Colonic mucosa (tissue), 4 donors: ENCODE measurements at regions not wholly inside any gene's neighbourhood (a gene's known extent, or its start where the extent isn't known, plus 50 kb on each side); places are given as distances from the start of the nearest gene placed in this dataset.

Experiments used
- DNase-seq: peaks from one replicate; pipeline ENCODE4 v3.0.0-alpha.2; 2020
- H3K27ac ChIP-seq: fragments of 200-600 bp; one replicate; pipeline ENCODE4 v1.8.0; 2021
- H3K27me3 ChIP-seq: fragments of 200-600 bp; one replicate; pipeline ENCODE4 v1.8.0; 2021
- H3K36me3 ChIP-seq: fragments of 200-600 bp; one replicate; pipeline ENCODE4 v1.8.0; 2021
- H3K4me1 ChIP-seq: fragments of 200-600 bp; one replicate; pipeline ENCODE4 v1.8.0; 2021; ENCODE audit warnings: mild to moderate bottlenecking
- H3K4me3 ChIP-seq: fragments of 200-600 bp; one replicate; pipeline ENCODE4 v1.8.0; 2021
- H3K9ac ChIP-seq, 2 donors: one replicate each; pipeline ENCODE4 v1.7.0; 2013; ENCODE audit warnings: control low read depth in 2 of 2, low read depth in 2 of 2, low read length in 2 of 2
- H3K9me3 ChIP-seq: fragments of 200-600 bp; one replicate; pipeline ENCODE4 v1.8.0; 2021
- CTCF ChIP-seq: fragments of 200-600 bp; IDR thresholded peaks from one replicate; pipeline ENCODE4 v1.8.0; 2022; ENCODE audit warnings: antibody characterized with exemption, mild to moderate bottlenecking
- intact Hi-C: fragments of 100-400 bp; cut with DNase I; formaldehyde crosslinking; loops from one replicate; pipeline ENCODE4 v1.14.1; 2022
- donor health status: healthy.
- donor health status: DM: no; HTN: no; CAD: no.
- donor health status: DM: no; HTN: no; CAD: no.

GRCh38 chr17:70542876-70543275 is 373.5 kb downstream of the KCNJ2 start:
- no peak for DNase-seq
- no peak overlapping the region for H3K9ac ChIP-seq
- H3K27ac ChIP-seq: no peak overlapping the region
- H3K4me1 ChIP-seq: no peaks in the 10 kb centered on the region
- no peaks in the 10 kb centered on the region for H3K9me3 ChIP-seq
- H3K4me3 ChIP-seq: no peak overlapping the region
- H3K27me3 ChIP-seq: no peaks in the 10 kb centered on the region
- TF ChIP-seq CTCF: no peak
- H3K36me3 ChIP-seq: no peaks in the 10 kb centered on the region
- intact Hi-C loops: no loop called here

GRCh38 chr17:70544317-70544716 is 375.0 kb downstream of the KCNJ2 start:
- Histone ChIP-seq H3K27me3 (no peaks in the 10 kb centered on the region), H3K4me3 (no peak overlapping the region), H3K4me1 (no peaks in the 10 kb centered on the region), H3K27ac (no peak overlapping the region), H3K9ac (no peak overlapping the region), H3K9me3 (no peaks in the 10 kb centered on the region), H3K36me3 (no peaks in the 10 kb centered on the region)
- TF ChIP-seq CTCF: no peak
- intact Hi-C loops: no loop called here
- DNase-seq: no peak

GRCh38 chr17:70552230-70552981 is 383.1 kb downstream of the KCNJ2 start:
- no peak overlapping the region for H3K4me3 ChIP-seq
- no peak overlapping the region for H3K9ac ChIP-seq
- H3K9me3 ChIP-seq: no peaks in the 10 kb centered on the region
- peak; percentile 35 for TF ChIP-seq CTCF
- H3K27me3 ChIP-seq: no peaks in the 10 kb centered on the region
- intact Hi-C loops: loop anchor here (5.0 to 10.0 kb wide), 3 partner anchors 385 to 988 kb away; partner anchors contain the start of gene KCNJ2
- DNase-seq: no peak
- H3K27ac ChIP-seq: no peak overlapping the region
- no peaks in the 10 kb centered on the region for H3K36me3 ChIP-seq
- H3K4me1 ChIP-seq: no peaks in the 10 kb centered on the region

GRCh38 chr17:70552982-70553334 is 383.6 kb downstream of the KCNJ2 start:
- no peaks in the 10 kb centered on the region for H3K36me3 ChIP-seq
- intact Hi-C loops: loop anchor here (5.0 to 10.0 kb wide), 3 partner anchors 386 to 988 kb away; partner anchors contain the start of gene KCNJ2
- H3K9me3 ChIP-seq: no peaks in the 10 kb centered on the region
- TF ChIP-seq CTCF: no peak
- H3K4me3 ChIP-seq: no peak overlapping the region
- H3K27me3 ChIP-seq: no peaks in the 10 kb centered on the region
- H3K9ac ChIP-seq: no peak overlapping the region
- no peak for DNase-seq
- no peak overlapping the region for H3K27ac ChIP-seq
- no peaks in the 10 kb centered on the region for H3K4me1 ChIP-seq

GRCh38 chr17:70555723-70556122 is 386.4 kb downstream of the KCNJ2 start:
- no peak for DNase-seq
- intact Hi-C loops: loop anchor here (10.0 kb wide), 2 partner anchors 951 to 991 kb away; no protein-coding TSS in a partner anchor
- H3K27ac ChIP-seq: no peak overlapping the region
- no peak for TF ChIP-seq CTCF
- no peak overlapping the region for H3K9ac ChIP-seq
- no peaks in the 10 kb centered on the region for H3K36me3 ChIP-seq
- no peak overlapping the region for H3K4me3 ChIP-seq
- H3K9me3 ChIP-seq: no peaks in the 10 kb centered on the region
- no peaks in the 10 kb centered on the region for H3K4me1 ChIP-seq
- H3K27me3 ChIP-seq: no peaks in the 10 kb centered on the region
